Loucy (cell line): ENCODE measurements at regions not wholly inside any gene's neighbourhood (a gene's known extent, or its start where the extent isn't known, plus 50 kb on each side); places are given as distances from the start of the nearest gene placed in this dataset.

Experiments used
- H2AFZ ChIP-seq: fragments of 200-600 bp; sonication (generic); 2 replicates; pipeline ENCODE4 v1.6.0; 2016; ENCODE audit warnings: antibody characterized with exemption, mild to moderate bottlenecking, low read length, moderate library complexity
- H3F3A ChIP-seq: fragments of 200-600 bp; 2 replicates; pipeline ENCODE4 v1.6.0; 2016; ENCODE audit warnings: antibody characterized with exemption, low read depth, mild to moderate bottlenecking
- H3K27me3 ChIP-seq: fragments of 200-600 bp; sonication (generic); 2 replicates; pipeline ENCODE4 v1.6.1; 2014; ENCODE audit warnings: low read length, mild to moderate bottlenecking; ENCODE audit not compliant: insufficient read depth, poor library complexity, severe bottlenecking
- H3K36me3 ChIP-seq: fragments of 200-600 bp; sonication (generic); 2 replicates; pipeline ENCODE4 v1.6.1; 2016; ENCODE audit warnings: low read length; ENCODE audit not compliant: insufficient read depth
- H3K4me1 ChIP-seq: fragments of 200-600 bp; sonication (generic); 2 replicates; pipeline ENCODE4 v1.5.1; 2014; ENCODE audit warnings: low read length, mild to moderate bottlenecking; ENCODE audit not compliant: insufficient read depth, poor library complexity, severe bottlenecking
- H3K4me2 ChIP-seq: fragments of 200-600 bp; sonication (generic); 2 replicates; pipeline ENCODE4 v1.6.0; 2014; ENCODE audit warnings: antibody characterized with exemption, low read length, low read depth, mild to moderate bottlenecking; ENCODE audit not compliant: poor library complexity, severe bottlenecking
- H3K4me3 ChIP-seq: fragments of 200-600 bp; sonication (generic); 2 replicates; pipeline ENCODE4 v1.5.1; 2014; ENCODE audit warnings: low read length, mild to moderate bottlenecking, mixed read lengths; ENCODE audit not compliant: poor library complexity, severe bottlenecking
- H3K79me2 ChIP-seq: fragments of 200-600 bp; sonication (generic); 2 replicates; pipeline ENCODE4 v1.6.1; 2014; ENCODE audit warnings: low read length; ENCODE audit not compliant: insufficient read depth
- H3K9ac ChIP-seq: fragments of 200-600 bp; sonication (generic); 2 replicates; pipeline ENCODE4 v1.6.0; 2014; ENCODE audit warnings: mild to moderate bottlenecking, low read depth, low read length, moderate library complexity; ENCODE audit not compliant: poor library complexity, severe bottlenecking
- H3K9me2 ChIP-seq: fragments of 200-600 bp; sonication (generic); replicated peaks from 2 replicates; pipeline ENCODE4 v1.6.1; 2016; ENCODE audit warnings: low read depth, low read length, mixed read lengths
- H3K9me3 ChIP-seq: fragments of 200-600 bp; sonication (generic); 2 replicates; pipeline ENCODE4 v1.6.1; 2014; ENCODE audit warnings: mild to moderate bottlenecking, antibody characterized with exemption, low read length, low read depth; ENCODE audit not compliant: insufficient read depth
- H4K20me1 ChIP-seq: fragments of 200-600 bp; sonication (generic); 2 replicates; pipeline ENCODE4 v1.6.0; 2014; ENCODE audit warnings: antibody characterized with exemption, low read length, mild to moderate bottlenecking; ENCODE audit not compliant: insufficient read depth, poor library complexity, severe bottlenecking
- CTCF ChIP-seq: fragments of 200-600 bp; sonication (generic); conservative IDR thresholded peaks from 2 replicates; pipeline ENCODE4 v1.5.1; 2014; ENCODE audit warnings: mild to moderate bottlenecking, antibody characterized with exemption, low read length
- EZH2phosphoT487 ChIP-seq: fragments of 200-600 bp; IDR thresholded peaks from 2 replicates; pipeline ENCODE4 v1.6.1; 2018; ENCODE audit warnings: antibody characterized with exemption, mild to moderate bottlenecking, moderate library complexity, borderline replicate concordance

- Histone ChIP-seq H3K9ac (no peak overlapping the region), H3K9me2 (no peaks in the 10 kb centered on the region), H3K4me2 (no peak overlapping the region), H3K27me3 (no peaks in the 10 kb centered on the region), H4K20me1 (no peaks in the 10 kb centered on the region), H3K79me2 (no peaks in the 10 kb centered on the region), H3F3A (no peaks in the 10 kb centered on the region), H3K36me3 (no peaks in the 10 kb centered on the region), H2AFZ (no peak overlapping the region), H3K4me3 (no peak overlapping the region), H3K4me1 (no peaks in the 10 kb centered on the region), H3K9me3 (peaks cover 3% of the 10 kb centered on the region; the same call in 1 of the 2 replicates)
- no peak for TF ChIP-seq CTCF
- TF ChIP-seq EZH2phosphoT487, result no peak
These were observed 688.8 kb downstream of the NYAP2 start for GRCh38 chr2:226088366-226088674.

GRCh38 chr2:226087505-226088365 lies 688.2 kb downstream of the NYAP2 start:
- TF ChIP-seq CTCF (no peak), EZH2phosphoT487 (no peak)
- Histone ChIP-seq H3K4me1 (no peaks in the 10 kb centered on the region), H3K9me3 (peaks cover 3% of the 10 kb centered on the region; the same call in 1 of the 2 replicates), H3K79me2 (no peaks in the 10 kb centered on the region), H3F3A (no peaks in the 10 kb centered on the region), H3K27me3 (no peaks in the 10 kb centered on the region), H3K9ac (no peak overlapping the region), H3K4me2 (no peak overlapping the region), H3K4me3 (no peak overlapping the region), H2AFZ (no peak overlapping the region), H3K9me2 (no peaks in the 10 kb centered on the region), H3K36me3 (no peaks in the 10 kb centered on the region), H4K20me1 (no peaks in the 10 kb centered on the region)

GRCh38 chr2:226087051-226087450 lies 687.5 kb downstream of the NYAP2 start:
- H3K36me3 ChIP-seq, result no peaks in the 10 kb centered on the region
- no peak overlapping the region for H3K4me2 ChIP-seq
- TF ChIP-seq CTCF, result no peak
- TF ChIP-seq EZH2phosphoT487, result no peak
- H3K9ac ChIP-seq, result no peak overlapping the region
- H3K27me3 ChIP-seq, result no peaks in the 10 kb centered on the region
- H3K9me2 ChIP-seq, result no peaks in the 10 kb centered on the region
- no peaks in the 10 kb centered on the region for H3K79me2 ChIP-seq
- H3F3A ChIP-seq, result no peaks in the 10 kb centered on the region
- H3K4me1 ChIP-seq, result no peaks in the 10 kb centered on the region
- no peak overlapping the region for H3K4me3 ChIP-seq
- no peaks in the 10 kb centered on the region for H4K20me1 ChIP-seq
- H3K9me3 ChIP-seq, result peaks cover 3% of the 10 kb centered on the region; the same call in 1 of the 2 replicates
- H2AFZ ChIP-seq, result no peak overlapping the region
